ENCODE measurements at regions not wholly inside any gene's neighbourhood (a gene's known extent, or its start where the extent isn't known, plus 50 kb on each side); places are given as distances from the start of the nearest gene placed in this dataset.

- TF ChIP-seq ZNF529 (tag by site-specific recombination; IDR thresholded peaks at IDR 0.05; ENCODE audit: insufficient replicate concordance), result no peak
- no peak for TF ChIP-seq TRIM28 (IDR thresholded peaks at IDR 0.05; ENCODE audit: borderline replicate concordance, low read length)
- TF ChIP-seq OSR2 (tag by site-specific recombination; IDR thresholded peaks at IDR 0.05), result no peak
- no peak for TF ChIP-seq ZNF266 (tag by site-specific recombination; IDR thresholded peaks at IDR 0.05; ENCODE audit: low read depth)
Measured at GRCh38 chr18:8556424-8556823, 52.8 kb upstream of the RAB12 start (continued).
